Esophagus squamous epithelium (tissue), 4 donors: ENCODE measurements at regions not wholly inside any gene's neighbourhood (a gene's known extent, or its start where the extent isn't known, plus 50 kb on each side); places are given as distances from the start of the nearest gene placed in this dataset.

ENCODE experiments used
- CTCF ChIP-seq, 6 experiments: fragments of 450-650 bp in 4 of 6; fragments of 200-600 bp in 2 of 6; sonication (generic) in 2 of 6; IDR thresholded peaks; one replicate each; pipeline ENCODE4 v1.5.1; 2016 to 2019; ENCODE audit warnings: antibody characterized with exemption in 6 of 6, mild to moderate bottlenecking in 4 of 6, moderate library complexity in 4 of 6
- POLR2A ChIP-seq, 4 donors: fragments of 450-650 bp; IDR thresholded peaks; one replicate each; pipeline ENCODE4 v1.6.1; 2017; ENCODE audit warnings: antibody characterized with exemption in 4 of 4, mild to moderate bottlenecking in 4 of 4, moderate library complexity in 3 of 4

GRCh38 chr5:56384186-56384585, 151.1 kb upstream of the ANKRD55 start:
- TF ChIP-seq CTCF (IDR thresholded peaks at IDR 0.05) (no peak), POLR2A (IDR thresholded peaks at IDR 0.05) (no peak)
